Lower leg skin (tissue), 4 donors: ENCODE measurements at regions not wholly inside any gene's neighbourhood (a gene's known extent, or its start where the extent isn't known, plus 50 kb on each side); places are given as distances from the start of the nearest gene placed in this dataset.

Experiments
- DNase-seq, 2 donors: peaks; one replicate each; pipeline ENCODE4 v3.0.0-alpha.2; 2019; ENCODE audit warnings: low spot score in 2 of 2
- H3K4me3 ChIP-seq: fragments of 200-600 bp; sonication (generic); 2 replicates; pipeline ENCODE4 v1.5.1; 2017; ENCODE audit warnings: mild to moderate bottlenecking, low read depth; ENCODE audit not compliant: poor library complexity, severe bottlenecking
- POLR2A ChIP-seq, 2 donors: fragments of 450-650 bp; IDR thresholded peaks; one replicate each; pipeline ENCODE4 v1.6.1; 2016 to 2017; ENCODE audit warnings: antibody characterized with exemption in 2 of 2, mild to moderate bottlenecking in 1 of 2, moderate library complexity in 1 of 2
- WGBS, 2 donors: methylation state at CpG; one replicate each; pipeline ENCODE4 v1.1.5; 2018; 5-methylcytosine and 5-hydroxymethylcytosine counted together
- intact Hi-C: fragments of 100-400 bp; cut with DNase I; formaldehyde crosslinking; loops from one replicate; pipeline ENCODE4 v1.15.0; 2023; ENCODE audit warnings: low total_unique reads
- TF ChIP-seq, protein P1 (sequence below), 3 donors: fragments of 450-650 bp; IDR thresholded peaks; one replicate each; pipeline ENCODE4 v1.5.1; 2016; ENCODE audit warnings: antibody characterized with exemption in 3 of 3, mild to moderate bottlenecking in 3 of 3, moderate library complexity in 2 of 3

GRCh38 chr2:46847185-46847710, 68.4 kb downstream of the MCFD2 start:
- TF ChIP-seq, protein P1, sequence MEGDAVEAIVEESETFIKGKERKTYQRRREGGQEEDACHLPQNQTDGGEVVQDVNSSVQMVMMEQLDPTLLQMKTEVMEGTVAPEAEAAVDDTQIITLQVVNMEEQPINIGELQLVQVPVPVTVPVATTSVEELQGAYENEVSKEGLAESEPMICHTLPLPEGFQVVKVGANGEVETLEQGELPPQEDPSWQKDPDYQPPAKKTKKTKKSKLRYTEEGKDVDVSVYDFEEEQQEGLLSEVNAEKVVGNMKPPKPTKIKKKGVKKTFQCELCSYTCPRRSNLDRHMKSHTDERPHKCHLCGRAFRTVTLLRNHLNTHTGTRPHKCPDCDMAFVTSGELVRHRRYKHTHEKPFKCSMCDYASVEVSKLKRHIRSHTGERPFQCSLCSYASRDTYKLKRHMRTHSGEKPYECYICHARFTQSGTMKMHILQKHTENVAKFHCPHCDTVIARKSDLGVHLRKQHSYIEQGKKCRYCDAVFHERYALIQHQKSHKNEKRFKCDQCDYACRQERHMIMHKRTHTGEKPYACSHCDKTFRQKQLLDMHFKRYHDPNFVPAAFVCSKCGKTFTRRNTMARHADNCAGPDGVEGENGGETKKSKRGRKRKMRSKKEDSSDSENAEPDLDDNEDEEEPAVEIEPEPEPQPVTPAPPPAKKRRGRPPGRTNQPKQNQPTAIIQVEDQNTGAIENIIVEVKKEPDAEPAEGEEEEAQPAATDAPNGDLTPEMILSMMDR (IDR thresholded peaks at IDR 0.05): no peak
- no peak for TF ChIP-seq POLR2A (IDR thresholded peaks at IDR 0.05)
- DNase-seq: peak; percentile 84 to 96
- no peak overlapping the region for H3K4me3 ChIP-seq
- intact Hi-C loops: no loop called here
- WGBS, 2 donors: 20 to 25% methylated on average over 12 of the region's 12 CpGs

DNA sequence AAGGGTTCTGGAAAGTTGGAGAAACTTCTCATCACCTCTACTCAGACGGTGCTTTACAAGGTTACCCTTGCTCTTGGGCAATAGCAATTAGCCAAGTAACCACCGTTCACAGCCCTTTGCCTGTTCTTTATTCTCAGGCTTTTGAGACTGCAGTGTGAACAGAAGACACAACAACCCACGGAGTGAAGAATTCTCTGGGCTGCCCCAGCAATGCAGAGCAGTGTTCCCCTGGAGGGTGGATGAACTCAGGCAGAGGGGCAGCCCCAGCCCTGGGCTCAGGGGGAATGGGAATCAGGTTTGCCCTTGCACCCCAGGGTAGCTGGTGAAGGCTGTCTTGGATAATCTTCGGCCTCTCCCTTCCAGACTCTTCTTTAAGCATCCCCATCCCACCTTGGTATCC, 69.1 kb downstream of the MCFD2 start:
- TF ChIP-seq, protein P1 (IDR thresholded peaks at IDR 0.05): no peak
- no peak for TF ChIP-seq POLR2A (IDR thresholded peaks at IDR 0.05)
- no peak overlapping the region for H3K4me3 ChIP-seq
- DNase-seq: no peak
- intact Hi-C loops: no loop called here
- WGBS, 2 donors: 48 to 51% methylated on average over 4 of the region's 4 CpGs

DNA sequence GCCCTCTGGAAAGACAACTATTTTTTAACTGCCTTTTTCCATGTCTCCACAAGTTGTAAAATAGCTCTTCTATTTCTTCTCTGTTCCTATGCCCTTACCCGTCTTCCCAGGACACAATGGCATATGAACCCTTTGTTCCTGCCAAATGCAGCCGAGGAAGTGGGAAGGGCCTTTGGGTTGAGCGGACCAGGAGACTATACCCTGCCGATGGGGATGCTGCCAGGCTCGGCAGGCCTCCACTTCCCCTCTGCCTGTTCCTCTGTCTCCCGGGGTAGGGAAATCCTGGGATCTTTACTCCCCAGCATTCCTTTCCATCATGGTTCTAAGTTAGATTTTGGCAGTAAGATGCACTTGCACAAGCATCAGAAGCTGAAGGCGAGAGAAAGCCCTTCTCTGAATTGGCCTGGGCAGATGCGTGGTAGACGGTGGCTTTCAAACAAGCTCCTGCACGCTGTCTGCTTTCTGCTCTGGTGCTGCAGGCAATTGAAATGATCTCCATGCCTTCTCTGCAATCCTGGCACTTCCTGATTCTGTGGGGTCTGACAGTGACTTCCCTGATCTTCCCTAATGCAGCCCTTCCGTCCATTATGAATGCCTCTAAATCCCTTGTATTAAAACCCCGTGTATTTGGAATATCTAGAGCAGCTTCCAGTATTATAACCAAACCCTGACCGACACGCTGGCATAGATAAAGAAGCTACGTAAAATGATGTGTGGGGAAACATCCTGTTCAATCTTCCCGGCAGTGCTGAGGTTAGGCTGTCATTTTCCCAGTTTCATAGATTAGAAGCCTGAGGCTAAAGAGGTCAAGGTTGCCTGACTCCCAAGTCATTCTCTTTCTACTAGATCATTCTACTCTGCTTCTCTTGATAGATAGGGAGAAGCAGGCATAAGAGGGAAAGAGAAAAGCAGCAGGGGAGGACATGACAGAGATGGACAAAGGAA, 69.8 kb downstream of the MCFD2 start:
- H3K4me3 ChIP-seq: no peak overlapping the region
- 32 to 39% methylated on average over 16 of the region's 16 CpGs for WGBS, 2 donors
- DNase-seq: no peak
- no peak for TF ChIP-seq POLR2A (IDR thresholded peaks at IDR 0.05)
- TF ChIP-seq, protein P1 (IDR thresholded peaks at IDR 0.05): no peak
- intact Hi-C loops: no loop called here

DNA sequence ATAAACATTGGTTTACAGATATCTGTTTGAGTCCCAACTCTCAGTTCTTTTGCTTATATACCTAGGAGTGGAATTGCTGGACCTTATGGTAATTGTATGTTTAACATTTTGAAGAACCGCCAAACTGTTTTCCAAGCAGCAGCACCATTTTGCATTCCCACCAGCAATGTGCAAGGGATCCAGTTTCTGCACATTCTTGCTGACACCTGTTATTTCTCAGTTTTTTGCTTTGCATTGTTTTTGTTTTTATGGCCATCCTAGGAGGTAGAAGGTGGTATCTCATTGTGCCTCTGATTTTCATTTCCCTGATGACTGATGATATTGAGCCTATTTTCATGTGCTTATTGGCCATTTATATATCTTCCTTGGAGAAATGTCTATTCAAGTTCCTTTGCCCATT, 71.2 kb downstream of the MCFD2 start:
- no peak overlapping the region for H3K4me3 ChIP-seq
- no peak for DNase-seq
- intact Hi-C loops: no loop called here
- WGBS, 2 donors: 100% methylated on average over 1 of the region's 1 CpG
- TF ChIP-seq POLR2A (IDR thresholded peaks at IDR 0.05): no peak
- TF ChIP-seq, protein P1 (IDR thresholded peaks at IDR 0.05): no peak

- TF ChIP-seq, protein P1 (IDR thresholded peaks at IDR 0.05): no peak
- TF ChIP-seq POLR2A (IDR thresholded peaks at IDR 0.05): no peak
- WGBS, 2 donors: 95 to 98% methylated on average over 2 of the region's 2 CpGs
- intact Hi-C loops: no loop called here
- no peak overlapping the region for H3K4me3 ChIP-seq
- DNase-seq: no peak
Measured at GRCh38 chr2:46844034-46844433, 71.6 kb downstream of the MCFD2 start.
